HG02852 (cell line): ENCODE measurements at regions not wholly inside any gene's neighbourhood (a gene's known extent, or its start where the extent isn't known, plus 50 kb on each side); places are given as distances from the start of the nearest gene placed in this dataset.

Experiments used
- ATAC-seq: cut with Tn5 transposase; IDR thresholded peaks from one replicate; pipeline ENCODE4 v1.9.1; 2021; ENCODE audit warnings: mild to moderate bottlenecking, moderate library complexity; ENCODE audit not compliant: unreplicated experiment

- ATAC-seq = no peak
Measured at GRCh38 chr12:124687917-124688316, 120.5 kb upstream of the NCOR2 start.

GRCh38 chr12:124687174-124687902 is 119.9 kb upstream of the NCOR2 start:
- ATAC-seq = no peak

- no peak for ATAC-seq
Measured at GRCh38 chr12:124686370-124687173, 119.2 kb upstream of the NCOR2 start.

GRCh38 chr12:124685689-124686369 is 118.4 kb upstream of the NCOR2 start:
- no peak for ATAC-seq

GRCh38 chr12:124684971-124685688 is 117.7 kb upstream of the NCOR2 start:
- no peak for ATAC-seq

- ATAC-seq = no peak
Measured at GRCh38 chr12:124684496-124684895, 117.1 kb upstream of the NCOR2 start.

GRCh38 chr12:124683152-124684124 is 116.0 kb upstream of the NCOR2 start:
- ATAC-seq = no peak

- no peak for ATAC-seq
Measured at GRCh38 chr12:124682425-124683151, 115.2 kb upstream of the NCOR2 start.

GRCh38 chr12:124681779-124682391 is 114.5 kb upstream of the NCOR2 start:
- ATAC-seq = no peak

- ATAC-seq = no peak
Measured at GRCh38 chr12:124680863-124681778, 113.7 kb upstream of the NCOR2 start.

- ATAC-seq = no peak
Measured at GRCh38 chr12:124679533-124680371, 112.3 kb upstream of the NCOR2 start.

- ATAC-seq = no peak
Measured at GRCh38 chr12:124679047-124679446, 111.6 kb upstream of the NCOR2 start.

GRCh38 chr12:124678421-124678893 is 111.0 kb upstream of the NCOR2 start:
- no peak for ATAC-seq

GRCh38 chr12:124677552-124678356 is 110.3 kb upstream of the NCOR2 start:
- ATAC-seq = no peak

- ATAC-seq = no peak
Measured at GRCh38 chr12:124676714-124677462, 109.5 kb upstream of the NCOR2 start.
